ENCODE measurements at regions not wholly inside any gene's neighbourhood (a gene's known extent, or its start where the extent isn't known, plus 50 kb on each side); places are given as distances from the start of the nearest gene placed in this dataset.

DNA sequence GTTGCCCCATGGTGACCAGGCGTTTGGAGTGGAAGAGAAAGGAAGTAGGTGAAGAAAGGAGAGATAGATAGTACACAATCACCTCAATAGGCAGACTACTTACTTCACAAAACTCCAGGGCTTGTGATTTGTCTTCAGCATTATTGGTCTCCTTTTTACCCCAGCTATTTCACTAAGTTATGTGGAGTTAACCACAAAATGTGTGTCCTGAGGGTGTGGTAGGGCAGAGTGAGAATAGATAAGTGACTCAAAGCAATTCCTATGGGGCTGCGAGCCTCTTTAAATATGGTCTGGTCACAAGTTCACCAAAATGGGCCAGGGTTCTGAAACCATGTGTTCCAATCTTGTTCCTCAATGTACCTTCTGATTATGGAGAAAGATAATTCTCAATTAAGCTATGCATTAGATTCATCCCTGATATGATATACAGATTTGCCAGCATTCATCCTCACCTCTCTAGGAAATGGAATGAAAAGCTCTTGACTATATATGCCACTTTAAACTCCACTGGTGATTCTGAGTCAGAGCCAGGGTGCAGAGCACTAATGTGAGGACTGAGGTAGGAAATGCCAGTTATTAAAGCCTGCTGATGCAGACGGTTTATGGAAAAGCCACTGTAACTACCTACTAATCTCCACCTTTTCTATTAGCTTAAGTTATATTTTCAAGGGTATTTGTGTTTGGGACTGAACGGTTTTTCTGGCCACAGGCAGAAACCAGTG lies 310.6 kb upstream of the MANEA start:
- no peaks in the 10 kb centered on the region for H3K79me1 ChIP-seq (ENCODE audit: low read length)
- no peak overlapping the region for H2BK15ac ChIP-seq (replicated peaks; ENCODE audit: low read depth)
- H3K18ac ChIP-seq (ENCODE audit: low read length): no peak overlapping the region
- H3K9ac ChIP-seq (ENCODE audit: low read length): no peak overlapping the region
- H3K4me1 ChIP-seq (ENCODE audit: control insufficient read depth, low read depth, low read length): no peaks in the 10 kb centered on the region
- peak; percentile 4 for DNase-seq
- no peak overlapping the region for H3K4me2 ChIP-seq (ENCODE audit: low read length)
- H2AK5ac ChIP-seq (ENCODE audit: low read length): no peak overlapping the region
- no CpG with 5 or more reads among the region's 4 CpGs for WGBS (ENCODE audit: extremely low coverage, insufficient coverage, low lambda C conversion rate)
- no peaks in the 10 kb centered on the region for H3K79me2 ChIP-seq (ENCODE audit: control insufficient read depth, insufficient read depth, low read length)
- no peak overlapping the region for H3K4ac ChIP-seq (ENCODE audit: low read depth, low read length)
- no peak overlapping the region for H4K8ac ChIP-seq (ENCODE audit: low read depth, low read length)
- H3K27ac ChIP-seq (ENCODE audit: low read depth, low read length): no peak overlapping the region
- H3K4me3 ChIP-seq (ENCODE audit: low read length): no peak overlapping the region
- H3K56ac ChIP-seq (ENCODE audit: low read length): no peak overlapping the region
- H2BK5ac ChIP-seq (ENCODE audit: low read length): no peak overlapping the region
- H4K5ac ChIP-seq (ENCODE audit: low read length): no peak overlapping the region
- H2BK120ac ChIP-seq (ENCODE audit: low read depth, low read length): no peak overlapping the region
- no peaks in the 10 kb centered on the region for H3K27me3 ChIP-seq (ENCODE audit: insufficient read depth, low read length, poor library complexity)
- H3K36me3 ChIP-seq (ENCODE audit: control insufficient read depth, insufficient read depth, low read length): no peaks in the 10 kb centered on the region
- H3K23ac ChIP-seq (ENCODE audit: low read length): no peak overlapping the region

DNA sequence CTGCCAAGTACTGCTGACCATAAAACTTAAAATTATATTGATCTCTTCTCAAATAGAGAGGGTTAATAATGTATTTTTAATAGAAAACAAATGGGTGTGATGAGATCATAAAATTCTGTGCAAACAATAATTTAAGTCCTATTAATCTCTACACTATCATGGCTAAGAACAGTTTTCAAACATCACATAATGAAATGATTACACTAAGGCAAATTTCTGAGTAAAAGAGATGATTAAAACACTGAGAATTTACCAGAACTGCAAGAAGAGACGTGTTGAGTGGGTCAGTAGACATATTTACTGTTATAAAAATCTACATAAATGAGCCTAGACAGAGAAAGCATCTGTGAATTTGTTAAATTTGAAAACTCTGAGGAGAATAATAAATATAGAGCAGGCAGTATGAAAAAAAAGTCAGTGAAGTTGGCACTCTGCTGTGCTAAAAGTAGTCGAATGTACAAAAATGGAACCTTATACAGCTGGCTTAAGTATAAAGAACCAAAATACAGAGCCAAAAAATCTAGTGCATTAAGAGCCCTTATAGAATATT lies 302.6 kb upstream of the MANEA start:
- H3K79me2 ChIP-seq (ENCODE audit: control insufficient read depth, insufficient read depth, low read length): no peaks in the 10 kb centered on the region
- H3K27me3 ChIP-seq (ENCODE audit: insufficient read depth, low read length, poor library complexity): no peaks in the 10 kb centered on the region
- no peaks in the 10 kb centered on the region for H3K4me1 ChIP-seq (ENCODE audit: control insufficient read depth, low read depth, low read length)
- H2BK120ac ChIP-seq (ENCODE audit: low read depth, low read length): no peak overlapping the region
- H3K18ac ChIP-seq (ENCODE audit: low read length): no peak overlapping the region
- no peak overlapping the region for H2BK5ac ChIP-seq (ENCODE audit: low read length)
- H4K8ac ChIP-seq (ENCODE audit: low read depth, low read length): no peak overlapping the region
- no peaks in the 10 kb centered on the region for H3K79me1 ChIP-seq (ENCODE audit: low read length)
- no peak overlapping the region for H3K56ac ChIP-seq (ENCODE audit: low read length)
- DNase-seq: no peak
- H3K9ac ChIP-seq (ENCODE audit: low read length): no peak overlapping the region
- no peak overlapping the region for H3K27ac ChIP-seq (ENCODE audit: low read depth, low read length)
- no peak overlapping the region for H3K4me2 ChIP-seq (ENCODE audit: low read length)
- H2BK15ac ChIP-seq (replicated peaks; ENCODE audit: low read depth): no peak overlapping the region
- no peak overlapping the region for H3K4ac ChIP-seq (ENCODE audit: low read depth, low read length)
- no peak overlapping the region for H3K23ac ChIP-seq (ENCODE audit: low read length)
- no peak overlapping the region for H3K4me3 ChIP-seq (ENCODE audit: low read length)
- no peaks in the 10 kb centered on the region for H3K36me3 ChIP-seq (ENCODE audit: control insufficient read depth, insufficient read depth, low read length)
- WGBS (ENCODE audit: extremely low coverage, insufficient coverage, low lambda C conversion rate): no CpG with 5 or more reads among the region's 2 CpGs
- H2AK5ac ChIP-seq (ENCODE audit: low read length): no peak overlapping the region
- H4K5ac ChIP-seq (ENCODE audit: low read length): no peak overlapping the region

DNA sequence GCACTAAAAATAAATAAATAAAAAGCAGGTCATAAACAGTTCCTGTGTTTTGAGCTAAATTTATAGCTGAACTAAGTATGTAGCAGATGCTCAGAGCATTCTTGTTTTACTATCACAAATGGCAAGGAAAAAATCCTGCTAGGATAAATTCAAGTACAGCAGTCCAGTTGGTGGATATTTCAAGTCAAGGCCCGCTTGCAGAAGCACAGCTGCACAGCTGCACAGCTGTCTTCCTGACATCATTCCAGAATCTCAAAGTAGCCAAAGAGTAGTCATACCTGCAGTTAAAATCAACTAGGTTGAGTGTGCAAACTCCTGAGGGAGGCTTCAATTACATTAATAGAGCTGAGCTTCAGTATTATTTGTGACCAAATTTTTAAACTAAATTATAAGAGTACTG lies 297.7 kb upstream of the MANEA start:
- Histone ChIP-seq H2BK120ac (ENCODE audit: low read depth, low read length) (no peak overlapping the region), H3K4me3 (ENCODE audit: low read length) (no peak overlapping the region), H3K4me2 (ENCODE audit: low read length) (no peak overlapping the region), H3K23ac (ENCODE audit: low read length) (no peak overlapping the region), H2BK5ac (ENCODE audit: low read length) (no peak overlapping the region), H4K8ac (ENCODE audit: low read depth, low read length) (no peak overlapping the region), H3K4me1 (ENCODE audit: control insufficient read depth, low read depth, low read length) (no peaks in the 10 kb centered on the region), H3K4ac (ENCODE audit: low read depth, low read length) (no peak overlapping the region), H3K9ac (ENCODE audit: low read length) (no peak overlapping the region), H4K5ac (ENCODE audit: low read length) (no peak overlapping the region), H3K27me3 (ENCODE audit: insufficient read depth, low read length, poor library complexity) (no peaks in the 10 kb centered on the region), H3K18ac (ENCODE audit: low read length) (no peak overlapping the region), H3K79me2 (ENCODE audit: control insufficient read depth, insufficient read depth, low read length) (no peaks in the 10 kb centered on the region), H3K36me3 (ENCODE audit: control insufficient read depth, insufficient read depth, low read length) (no peaks in the 10 kb centered on the region), H2AK5ac (ENCODE audit: low read length) (no peak overlapping the region), H3K27ac (ENCODE audit: low read depth, low read length) (no peak overlapping the region), H2BK15ac (replicated peaks; ENCODE audit: low read depth) (no peak overlapping the region), H3K56ac (ENCODE audit: low read length) (no peak overlapping the region), H3K79me1 (ENCODE audit: low read length) (no peaks in the 10 kb centered on the region)
- no CpG with 5 or more reads among the region's 1 CpG for WGBS (ENCODE audit: extremely low coverage, insufficient coverage, low lambda C conversion rate)
- no peak for DNase-seq

DNA sequence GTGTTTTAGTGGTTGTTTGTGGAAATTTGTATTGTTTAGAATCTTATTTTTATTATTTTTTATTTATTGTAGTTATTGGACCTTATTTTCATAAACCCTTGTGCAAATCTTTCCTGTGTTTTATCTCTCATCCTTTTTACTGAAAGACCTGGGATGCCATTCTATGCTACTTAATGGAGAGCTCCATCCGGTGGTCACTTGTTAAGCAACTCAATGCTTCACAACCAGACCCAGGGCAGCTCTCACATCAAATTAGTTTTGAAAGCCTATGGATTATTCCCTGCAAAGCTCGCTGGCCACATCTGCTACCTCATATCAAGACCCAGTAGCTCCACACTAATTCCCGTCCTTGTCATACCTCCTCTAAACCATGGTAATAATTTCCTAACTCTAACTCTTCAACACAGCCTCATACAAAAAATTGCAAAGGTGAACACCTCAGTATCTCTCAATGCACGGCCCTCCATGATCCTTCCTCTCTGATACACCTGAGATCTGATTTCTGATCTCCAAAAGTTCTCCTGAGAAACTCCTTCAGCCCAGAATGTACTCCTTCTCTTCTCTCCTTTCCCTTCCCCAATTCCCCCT lies 296.6 kb upstream of the MANEA start:
- Histone ChIP-seq H3K79me2 (ENCODE audit: control insufficient read depth, insufficient read depth, low read length) (no peaks in the 10 kb centered on the region), H3K4me1 (ENCODE audit: control insufficient read depth, low read depth, low read length) (peaks cover 1% of the 10 kb centered on the region), H3K18ac (ENCODE audit: low read length) (no peak overlapping the region), H3K79me1 (ENCODE audit: low read length) (no peaks in the 10 kb centered on the region), H4K8ac (ENCODE audit: low read depth, low read length) (no peak overlapping the region), H3K9ac (ENCODE audit: low read length) (no peak overlapping the region), H3K56ac (ENCODE audit: low read length) (no peak overlapping the region), H2AK5ac (ENCODE audit: low read length) (no peak overlapping the region), H3K27me3 (ENCODE audit: insufficient read depth, low read length, poor library complexity) (no peaks in the 10 kb centered on the region), H3K36me3 (ENCODE audit: control insufficient read depth, insufficient read depth, low read length) (no peaks in the 10 kb centered on the region), H2BK5ac (ENCODE audit: low read length) (no peak overlapping the region), H2BK120ac (ENCODE audit: low read depth, low read length) (no peak overlapping the region), H3K4me2 (ENCODE audit: low read length) (no peak overlapping the region), H2BK15ac (replicated peaks; ENCODE audit: low read depth) (no peak overlapping the region), H3K23ac (ENCODE audit: low read length) (no peak overlapping the region), H3K27ac (ENCODE audit: low read depth, low read length) (no peak overlapping the region), H3K4me3 (ENCODE audit: low read length) (no peak overlapping the region), H3K4ac (ENCODE audit: low read depth, low read length) (no peak overlapping the region), H4K5ac (ENCODE audit: low read length) (no peak overlapping the region)
- no CpG with 5 or more reads among the region's 4 CpGs for WGBS (ENCODE audit: extremely low coverage, insufficient coverage, low lambda C conversion rate)
- peak; percentile 46 for DNase-seq

DNA sequence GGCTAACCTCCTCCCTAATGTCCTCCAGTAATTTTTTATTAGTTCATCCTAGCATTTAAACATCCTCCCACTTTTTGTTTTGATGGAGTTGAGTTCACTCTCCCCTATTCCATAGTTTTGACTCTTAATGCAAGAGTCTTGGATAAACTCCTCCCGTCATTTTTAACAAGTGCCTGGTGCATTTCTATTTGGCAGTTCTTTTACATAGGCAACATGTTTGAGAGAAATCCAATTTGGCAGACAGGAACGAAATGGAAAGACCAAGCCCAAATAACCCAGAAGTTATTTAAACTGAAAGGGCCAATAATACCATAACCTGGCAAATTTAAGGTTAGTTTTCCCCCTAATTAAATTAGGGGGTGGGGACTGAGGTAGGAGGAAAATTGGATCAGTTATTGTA lies 291.5 kb upstream of the MANEA start:
- no peak overlapping the region for H2BK15ac ChIP-seq (replicated peaks; ENCODE audit: low read depth)
- no peaks in the 10 kb centered on the region for H3K79me1 ChIP-seq (ENCODE audit: low read length)
- H3K79me2 ChIP-seq (ENCODE audit: control insufficient read depth, insufficient read depth, low read length): no peaks in the 10 kb centered on the region
- H3K4me3 ChIP-seq (ENCODE audit: low read length): no peak overlapping the region
- DNase-seq: no peak
- no peak overlapping the region for H3K23ac ChIP-seq (ENCODE audit: low read length)
- H3K9ac ChIP-seq (ENCODE audit: low read length): no peak overlapping the region
- H3K4me1 ChIP-seq (ENCODE audit: control insufficient read depth, low read depth, low read length): peaks cover 3% of the 10 kb centered on the region
- no peak overlapping the region for H3K4ac ChIP-seq (ENCODE audit: low read depth, low read length)
- no peak overlapping the region for H2BK5ac ChIP-seq (ENCODE audit: low read length)
- no peak overlapping the region for H2BK120ac ChIP-seq (ENCODE audit: low read depth, low read length)
- no peak overlapping the region for H4K5ac ChIP-seq (ENCODE audit: low read length)
- no peak overlapping the region for H3K4me2 ChIP-seq (ENCODE audit: low read length)
- H3K56ac ChIP-seq (ENCODE audit: low read length): no peak overlapping the region
- no peak overlapping the region for H2AK5ac ChIP-seq (ENCODE audit: low read length)
- H4K8ac ChIP-seq (ENCODE audit: low read depth, low read length): no peak overlapping the region
- no peaks in the 10 kb centered on the region for H3K36me3 ChIP-seq (ENCODE audit: control insufficient read depth, insufficient read depth, low read length)
- no peak overlapping the region for H3K18ac ChIP-seq (ENCODE audit: low read length)
- no peak overlapping the region for H3K27ac ChIP-seq (ENCODE audit: low read depth, low read length)
- no peaks in the 10 kb centered on the region for H3K27me3 ChIP-seq (ENCODE audit: insufficient read depth, low read length, poor library complexity)
- no CpG with 5 or more reads among the region's 2 CpGs for WGBS (ENCODE audit: extremely low coverage, insufficient coverage, low lambda C conversion rate)

DNA sequence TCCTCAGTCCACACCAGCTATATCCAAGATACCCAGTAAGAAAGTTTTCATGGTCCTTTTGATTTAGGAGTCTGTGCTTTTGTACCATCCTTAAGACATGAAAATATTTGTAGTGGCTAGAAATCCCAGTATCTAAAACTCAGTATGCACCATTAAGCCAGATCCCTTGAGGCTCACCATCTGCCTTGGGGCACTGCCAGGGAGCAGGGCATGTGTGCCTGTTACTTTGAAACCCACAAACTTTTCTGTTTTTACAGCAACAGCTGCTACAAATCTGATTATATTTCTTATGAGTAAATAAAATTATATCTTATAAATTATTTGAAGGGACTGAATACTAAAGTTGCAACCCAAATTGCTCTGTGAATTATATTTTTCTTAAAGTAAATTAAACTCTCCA lies 290.5 kb upstream of the MANEA start:
- Histone ChIP-seq H3K27me3 (ENCODE audit: insufficient read depth, low read length, poor library complexity) (no peaks in the 10 kb centered on the region), H3K4me2 (ENCODE audit: low read length) (no peak overlapping the region), H3K9ac (ENCODE audit: low read length) (no peak overlapping the region), H3K4me1 (ENCODE audit: control insufficient read depth, low read depth, low read length) (peaks cover 3% of the 10 kb centered on the region), H4K8ac (ENCODE audit: low read depth, low read length) (no peak overlapping the region), H2BK5ac (ENCODE audit: low read length) (no peak overlapping the region), H3K18ac (ENCODE audit: low read length) (no peak overlapping the region), H3K79me2 (ENCODE audit: control insufficient read depth, insufficient read depth, low read length) (no peaks in the 10 kb centered on the region), H3K27ac (ENCODE audit: low read depth, low read length) (no peak overlapping the region), H3K4ac (ENCODE audit: low read depth, low read length) (no peak overlapping the region), H3K56ac (ENCODE audit: low read length) (no peak overlapping the region), H3K79me1 (ENCODE audit: low read length) (no peaks in the 10 kb centered on the region), H3K4me3 (ENCODE audit: low read length) (no peak overlapping the region), H3K23ac (ENCODE audit: low read length) (no peak overlapping the region), H2BK15ac (replicated peaks; ENCODE audit: low read depth) (no peak overlapping the region), H3K36me3 (ENCODE audit: control insufficient read depth, insufficient read depth, low read length) (no peaks in the 10 kb centered on the region), H2AK5ac (ENCODE audit: low read length) (no peak overlapping the region), H4K5ac (ENCODE audit: low read length) (no peak overlapping the region), H2BK120ac (ENCODE audit: low read depth, low read length) (no peak overlapping the region)
- DNase-seq: no peak
